Mesendoderm (in vitro differentiated cells): ENCODE measurements at regions not wholly inside any gene's neighbourhood (a gene's known extent, or its start where the extent isn't known, plus 50 kb on each side); places are given as distances from the start of the nearest gene placed in this dataset.

Experiments used
- DNase-seq: peaks from one replicate; pipeline ENCODE4 v3.0.0; 2013
- H2AK5ac ChIP-seq: 2 replicates; pipeline ENCODE4 v1.6.1; 2013; ENCODE audit warnings: low read length, inconsistent platforms
- H2BK120ac ChIP-seq: 2 replicates; pipeline ENCODE4 v1.6.1; 2013; ENCODE audit warnings: low read depth, mild to moderate bottlenecking, low read length, moderate library complexity, mixed read lengths
- H2BK15ac ChIP-seq: replicated peaks from 2 replicates; pipeline ENCODE4 v1.6.1; 2013; ENCODE audit warnings: low read depth, mild to moderate bottlenecking, moderate library complexity
- H2BK5ac ChIP-seq: 2 replicates; pipeline ENCODE4 v1.6.1; 2013; ENCODE audit warnings: low read length, inconsistent platforms
- H3K18ac ChIP-seq: 2 replicates; pipeline ENCODE4 v1.6.1; 2013; ENCODE audit warnings: mild to moderate bottlenecking, low read length, mixed read lengths
- H3K23ac ChIP-seq: one replicate; pipeline ENCODE4 v1.6.1; 2013; ENCODE audit warnings: low read length
- H3K27ac ChIP-seq: 2 replicates; pipeline ENCODE4 v1.5.1; 2013; ENCODE audit warnings: low read depth, mild to moderate bottlenecking, inconsistent platforms, low read length, moderate library complexity
- H3K27me3 ChIP-seq: 2 replicates; pipeline ENCODE4 v1.6.1; 2013; ENCODE audit warnings: low read length, control low read depth, mild to moderate bottlenecking, inconsistent platforms; ENCODE audit not compliant: insufficient read depth, poor library complexity
- H3K36me3 ChIP-seq: 2 replicates; pipeline ENCODE4 v1.6.1; 2013; ENCODE audit warnings: low read length, inconsistent platforms; ENCODE audit not compliant: control insufficient read depth, insufficient read depth
- H3K4ac ChIP-seq: one replicate; pipeline ENCODE4 v1.6.1; 2013; ENCODE audit warnings: low read depth, mild to moderate bottlenecking, low read length, moderate library complexity
- H3K4me1 ChIP-seq: 2 replicates; pipeline ENCODE4 v1.6.1; 2013; ENCODE audit warnings: low read depth, low read length, inconsistent platforms; ENCODE audit not compliant: control insufficient read depth
- H3K4me2 ChIP-seq: 2 replicates; pipeline ENCODE4 v1.6.1; 2013; ENCODE audit warnings: low read length
- H3K4me3 ChIP-seq: 2 replicates; pipeline ENCODE4 v1.5.1; 2013; ENCODE audit warnings: mild to moderate bottlenecking, low read length
- H3K56ac ChIP-seq: one replicate; pipeline ENCODE4 v1.6.1; 2013; ENCODE audit warnings: low read length
- H3K79me1 ChIP-seq: 2 replicates; pipeline ENCODE4 v1.6.1; 2013; ENCODE audit warnings: low read length, inconsistent platforms
- H3K79me2 ChIP-seq: 2 replicates; pipeline ENCODE4 v1.6.1; 2013; ENCODE audit warnings: mild to moderate bottlenecking, low read length; ENCODE audit not compliant: control insufficient read depth, insufficient read depth
- H3K9ac ChIP-seq: 2 replicates; pipeline ENCODE4 v1.6.1; 2013; ENCODE audit warnings: low read length, inconsistent platforms
- H4K5ac ChIP-seq: one replicate; pipeline ENCODE4 v1.6.1; 2013; ENCODE audit warnings: low read length
- H4K8ac ChIP-seq: one replicate; pipeline ENCODE4 v1.6.1; 2013; ENCODE audit warnings: low read depth, mild to moderate bottlenecking, control low read depth, low read length, moderate library complexity
- WGBS: extraction: QIAGEN DNeasy Blood & Tissue Kit; methylation state at CpG from one replicate; pipeline ENCODE4 v1.1.7; 2013; ENCODE audit warnings: low lambda C conversion rate, missing lambda C conversion rate; ENCODE audit not compliant: insufficient coverage; ENCODE audit errors: extremely low coverage; 5-methylcytosine and 5-hydroxymethylcytosine counted together

- H4K5ac ChIP-seq = no peak overlapping the region
- H4K8ac ChIP-seq = no peak overlapping the region
- no peaks in the 10 kb centered on the region for H3K79me2 ChIP-seq
- H3K27ac ChIP-seq = no peak overlapping the region
- H3K27me3 ChIP-seq = no peaks in the 10 kb centered on the region
- WGBS = no CpG with 5 or more reads among the region's 2 CpGs
- no peak overlapping the region for H3K23ac ChIP-seq
- H2BK15ac ChIP-seq = no peak overlapping the region
- no peak overlapping the region for H2AK5ac ChIP-seq
- DNase-seq = no peak
- H3K9ac ChIP-seq = no peak overlapping the region
- no peak overlapping the region for H2BK120ac ChIP-seq
- no peak overlapping the region for H3K56ac ChIP-seq
- no peaks in the 10 kb centered on the region for H3K4me1 ChIP-seq
- no peak overlapping the region for H3K4ac ChIP-seq
- no peak overlapping the region for H3K18ac ChIP-seq
- no peaks in the 10 kb centered on the region for H3K79me1 ChIP-seq
- no peaks in the 10 kb centered on the region for H3K36me3 ChIP-seq
- H2BK5ac ChIP-seq = no peak overlapping the region
- H3K4me2 ChIP-seq = no peak overlapping the region
- H3K4me3 ChIP-seq = no peak overlapping the region
These were observed 707.9 kb upstream of the CHD1 start for GRCh38 chr5:99636663-99637062.

DNA sequence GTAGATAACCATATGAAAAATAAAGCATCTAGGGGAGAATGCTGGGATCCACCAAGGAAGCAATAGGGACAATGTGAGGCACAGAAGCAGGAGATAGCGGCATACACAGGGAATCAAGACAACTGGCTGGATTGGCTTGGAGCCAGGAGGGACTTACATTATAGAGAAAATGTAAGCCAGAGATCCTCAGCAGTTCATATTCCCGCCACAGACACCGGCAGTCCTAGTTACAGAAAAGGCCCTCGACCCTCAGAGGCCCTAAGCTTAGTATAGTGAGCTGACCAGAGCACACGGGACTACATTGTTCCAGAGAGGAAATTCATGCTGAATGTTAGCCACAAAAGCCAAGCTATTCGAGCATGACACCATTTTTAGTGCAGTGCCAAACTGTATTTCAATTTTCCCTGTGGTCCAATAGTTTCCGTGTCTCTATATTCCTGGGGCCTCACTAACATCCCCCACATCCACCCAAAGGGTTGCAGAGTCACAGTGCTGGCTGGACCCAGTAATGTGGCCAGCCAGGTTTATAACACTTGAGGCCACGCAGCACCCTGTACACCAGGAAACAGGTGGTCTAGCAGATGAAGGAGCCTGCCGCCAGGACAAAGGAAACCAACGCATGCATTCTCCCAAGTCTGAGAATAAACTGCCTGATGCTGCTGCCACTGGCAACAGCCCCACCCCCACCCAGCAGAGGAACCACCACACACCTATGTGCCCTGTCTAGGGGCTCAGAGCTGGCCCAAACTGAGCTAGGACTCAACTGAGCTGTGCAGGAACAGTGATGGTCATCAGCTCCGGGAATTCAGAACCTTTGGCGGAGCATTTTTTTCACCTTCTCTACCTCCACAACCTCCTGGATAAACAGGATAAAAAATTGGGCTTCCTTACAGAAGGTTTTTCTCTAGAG is 693.2 kb upstream of the CHD1 start:
- no peak overlapping the region for H3K4me3 ChIP-seq
- no peak overlapping the region for H3K18ac ChIP-seq
- H3K27ac ChIP-seq = no peak overlapping the region
- no peak overlapping the region for H2BK120ac ChIP-seq
- H4K5ac ChIP-seq = no peak overlapping the region
- H3K4me1 ChIP-seq = no peaks in the 10 kb centered on the region
- H3K4ac ChIP-seq = no peak overlapping the region
- no peak overlapping the region for H3K56ac ChIP-seq
- no peaks in the 10 kb centered on the region for H3K27me3 ChIP-seq
- H3K79me2 ChIP-seq = no peaks in the 10 kb centered on the region
- H3K23ac ChIP-seq = no peak overlapping the region
- no peak overlapping the region for H2BK15ac ChIP-seq
- H2BK5ac ChIP-seq = no peak overlapping the region
- no peak for DNase-seq
- no peak overlapping the region for H2AK5ac ChIP-seq
- H4K8ac ChIP-seq = no peak overlapping the region
- no peaks in the 10 kb centered on the region for H3K79me1 ChIP-seq
- H3K9ac ChIP-seq = no peak overlapping the region
- no CpG with 5 or more reads among the region's 12 CpGs for WGBS
- H3K4me2 ChIP-seq = no peak overlapping the region
- no peaks in the 10 kb centered on the region for H3K36me3 ChIP-seq

DNA sequence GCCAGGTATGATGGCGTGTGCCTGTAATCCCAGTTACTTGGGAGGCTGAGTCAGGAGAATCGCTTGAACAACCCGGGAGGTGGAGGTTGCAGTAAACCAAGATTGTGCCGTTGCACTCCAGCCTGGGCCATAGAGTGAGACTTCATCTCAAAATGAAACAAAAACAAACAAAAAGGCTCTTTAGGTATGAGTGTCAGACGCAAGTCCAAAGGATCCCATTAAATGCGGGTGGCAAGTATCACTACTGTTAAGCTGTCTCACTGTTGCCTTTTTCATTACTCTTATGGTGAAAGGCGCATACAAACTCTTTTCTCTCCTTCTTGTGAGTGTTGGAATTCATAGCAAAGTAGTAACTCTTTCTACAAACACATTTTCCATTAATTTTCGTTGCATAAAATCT is 688.5 kb upstream of the CHD1 start:
- Histone ChIP-seq H4K8ac (no peak overlapping the region), H2BK15ac (no peak overlapping the region), H3K27ac (no peak overlapping the region), H2BK120ac (no peak overlapping the region), H3K56ac (no peak overlapping the region), H3K27me3 (no peaks in the 10 kb centered on the region), H3K23ac (no peak overlapping the region), H2BK5ac (no peak overlapping the region), H3K9ac (no peak overlapping the region), H3K4me1 (no peaks in the 10 kb centered on the region), H3K18ac (no peak overlapping the region), H3K4me3 (no peak overlapping the region), H3K36me3 (no peaks in the 10 kb centered on the region), H3K79me2 (no peaks in the 10 kb centered on the region), H4K5ac (no peak overlapping the region), H2AK5ac (no peak overlapping the region), H3K4ac (no peak overlapping the region), H3K79me1 (no peaks in the 10 kb centered on the region), H3K4me2 (no peak overlapping the region)
- DNase-seq = no peak
- no CpG with 5 or more reads among the region's 8 CpGs for WGBS

DNA sequence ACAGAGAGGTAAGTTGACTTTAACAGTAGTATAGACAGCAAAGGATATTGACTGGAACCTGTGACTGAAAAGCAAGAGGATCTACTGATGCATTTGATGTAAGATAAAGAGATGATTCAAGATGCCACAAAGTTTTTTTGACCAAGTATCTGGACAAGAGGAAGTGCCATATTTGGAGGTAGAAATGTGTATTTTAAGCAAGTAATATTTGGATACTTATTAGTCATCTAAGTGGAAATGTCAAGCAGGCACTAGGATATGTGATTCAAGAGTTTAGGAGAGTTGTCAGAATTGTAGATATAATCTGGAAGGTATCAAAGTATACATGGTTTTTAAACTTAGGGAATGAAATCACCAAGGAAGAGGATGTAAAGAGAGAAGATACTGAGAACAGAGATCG is 686.1 kb upstream of the CHD1 start:
- H3K4ac ChIP-seq = no peak overlapping the region
- H3K56ac ChIP-seq = no peak overlapping the region
- H4K8ac ChIP-seq = no peak overlapping the region
- no peak overlapping the region for H3K4me3 ChIP-seq
- no peaks in the 10 kb centered on the region for H3K79me1 ChIP-seq
- no peak overlapping the region for H2AK5ac ChIP-seq
- no peak for DNase-seq
- no peak overlapping the region for H3K9ac ChIP-seq
- no peak overlapping the region for H3K4me2 ChIP-seq
- H4K5ac ChIP-seq = no peak overlapping the region
- WGBS = no CpG with 5 or more reads among the region's 1 CpG
- no peak overlapping the region for H2BK5ac ChIP-seq
- no peak overlapping the region for H3K27ac ChIP-seq
- H3K27me3 ChIP-seq = no peaks in the 10 kb centered on the region
- H2BK15ac ChIP-seq = no peak overlapping the region
- H3K4me1 ChIP-seq = no peaks in the 10 kb centered on the region
- no peak overlapping the region for H3K23ac ChIP-seq
- H3K36me3 ChIP-seq = no peaks in the 10 kb centered on the region
- no peaks in the 10 kb centered on the region for H3K79me2 ChIP-seq
- H3K18ac ChIP-seq = no peak overlapping the region
- H2BK120ac ChIP-seq = no peak overlapping the region

DNA sequence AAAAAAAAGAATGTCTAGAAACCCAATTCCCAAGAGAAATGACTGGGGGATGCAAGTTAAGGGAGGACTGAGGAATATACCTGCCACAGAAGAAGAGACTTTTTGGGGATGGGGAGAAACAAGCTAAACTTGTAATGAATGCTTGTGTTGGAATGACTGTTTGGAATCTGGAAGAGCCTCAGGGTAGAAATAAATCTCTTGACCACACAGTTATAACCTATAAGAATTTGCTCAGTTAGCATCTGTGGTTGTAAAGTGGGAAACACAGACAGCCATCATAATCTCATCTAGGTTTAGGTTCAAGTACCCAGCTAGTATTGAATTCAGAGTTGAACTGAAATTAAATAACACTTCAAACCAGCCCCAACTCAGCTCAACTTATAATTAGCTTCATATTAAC is 678.3 kb upstream of the CHD1 start:
- Histone ChIP-seq H3K4me1 (no peaks in the 10 kb centered on the region), H3K36me3 (no peaks in the 10 kb centered on the region), H3K4me3 (no peak overlapping the region), H4K5ac (no peak overlapping the region), H4K8ac (no peak overlapping the region), H3K79me1 (no peaks in the 10 kb centered on the region), H2BK15ac (no peak overlapping the region), H2BK120ac (no peak overlapping the region), H2AK5ac (no peak overlapping the region), H3K4ac (no peak overlapping the region), H3K79me2 (no peaks in the 10 kb centered on the region), H3K9ac (no peak overlapping the region), H3K23ac (no peak overlapping the region), H3K56ac (no peak overlapping the region), H3K18ac (no peak overlapping the region), H3K27me3 (no peaks in the 10 kb centered on the region), H2BK5ac (no peak overlapping the region), H3K27ac (no peak overlapping the region), H3K4me2 (no peak overlapping the region)
- DNase-seq = no peak

- Histone ChIP-seq H2AK5ac (no peak overlapping the region), H2BK15ac (no peak overlapping the region), H3K18ac (no peak overlapping the region), H4K8ac (no peak overlapping the region), H3K9ac (no peak overlapping the region), H3K4ac (no peak overlapping the region), H3K27me3 (no peaks in the 10 kb centered on the region), H3K4me1 (no peaks in the 10 kb centered on the region), H3K79me1 (no peaks in the 10 kb centered on the region), H2BK5ac (no peak overlapping the region), H2BK120ac (no peak overlapping the region), H3K23ac (no peak overlapping the region), H4K5ac (no peak overlapping the region), H3K36me3 (no peaks in the 10 kb centered on the region), H3K4me3 (no peak overlapping the region), H3K4me2 (no peak overlapping the region), H3K79me2 (no peaks in the 10 kb centered on the region), H3K56ac (no peak overlapping the region), H3K27ac (no peak overlapping the region)
- WGBS = no CpG with 5 or more reads among the region's 3 CpGs
- DNase-seq = no peak
These were observed 677.1 kb upstream of the CHD1 start for GRCh38 chr5:99605904-99606303.
